ENCODE measurements at regions not wholly inside any gene's neighbourhood (a gene's known extent, or its start where the extent isn't known, plus 50 kb on each side); places are given as distances from the start of the nearest gene placed in this dataset.

DNA sequence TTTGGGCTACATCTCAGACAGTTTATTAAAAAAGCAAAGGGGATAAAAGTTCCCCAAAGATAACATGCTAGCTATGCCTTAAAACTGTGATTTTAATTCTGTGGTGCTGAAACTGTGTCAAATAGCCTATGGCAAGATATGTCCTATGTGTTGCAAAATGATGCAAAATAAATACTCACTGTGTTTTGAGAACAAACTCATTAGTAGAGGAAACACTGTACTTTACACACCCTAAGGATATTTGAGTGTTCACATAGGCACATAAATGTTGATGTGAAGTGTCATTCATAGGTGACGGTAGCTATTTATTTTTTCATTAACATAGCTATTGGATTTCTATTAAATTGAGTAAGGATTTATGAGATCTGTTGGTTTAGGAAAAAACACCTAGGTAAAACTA, 351.9 kb downstream of the FAT4 start:
- Histone ChIP-seq H3K27ac (replicated peaks) (no peak overlapping the region), H3K27me3 (ENCODE audit: insufficient read depth, poor library complexity, severe bottlenecking) (no peaks in the 10 kb centered on the region), H3K4me3 (replicated peaks; ENCODE audit: insufficient read depth, low read length) (no peak overlapping the region)
- DNase-seq (ENCODE audit: low read depth in 1 of 2, low spot score in 1 of 2) = no peak
- TF ChIP-seq, protein P1, sequence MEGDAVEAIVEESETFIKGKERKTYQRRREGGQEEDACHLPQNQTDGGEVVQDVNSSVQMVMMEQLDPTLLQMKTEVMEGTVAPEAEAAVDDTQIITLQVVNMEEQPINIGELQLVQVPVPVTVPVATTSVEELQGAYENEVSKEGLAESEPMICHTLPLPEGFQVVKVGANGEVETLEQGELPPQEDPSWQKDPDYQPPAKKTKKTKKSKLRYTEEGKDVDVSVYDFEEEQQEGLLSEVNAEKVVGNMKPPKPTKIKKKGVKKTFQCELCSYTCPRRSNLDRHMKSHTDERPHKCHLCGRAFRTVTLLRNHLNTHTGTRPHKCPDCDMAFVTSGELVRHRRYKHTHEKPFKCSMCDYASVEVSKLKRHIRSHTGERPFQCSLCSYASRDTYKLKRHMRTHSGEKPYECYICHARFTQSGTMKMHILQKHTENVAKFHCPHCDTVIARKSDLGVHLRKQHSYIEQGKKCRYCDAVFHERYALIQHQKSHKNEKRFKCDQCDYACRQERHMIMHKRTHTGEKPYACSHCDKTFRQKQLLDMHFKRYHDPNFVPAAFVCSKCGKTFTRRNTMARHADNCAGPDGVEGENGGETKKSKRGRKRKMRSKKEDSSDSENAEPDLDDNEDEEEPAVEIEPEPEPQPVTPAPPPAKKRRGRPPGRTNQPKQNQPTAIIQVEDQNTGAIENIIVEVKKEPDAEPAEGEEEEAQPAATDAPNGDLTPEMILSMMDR (IDR thresholded peaks at IDR 0.05; ENCODE audit: insufficient read depth, low read length) = no peak
- TF ChIP-seq GABPA (IDR thresholded peaks at IDR 0.05; ENCODE audit: low read depth) = no peak
- TF ChIP-seq, protein P2, sequence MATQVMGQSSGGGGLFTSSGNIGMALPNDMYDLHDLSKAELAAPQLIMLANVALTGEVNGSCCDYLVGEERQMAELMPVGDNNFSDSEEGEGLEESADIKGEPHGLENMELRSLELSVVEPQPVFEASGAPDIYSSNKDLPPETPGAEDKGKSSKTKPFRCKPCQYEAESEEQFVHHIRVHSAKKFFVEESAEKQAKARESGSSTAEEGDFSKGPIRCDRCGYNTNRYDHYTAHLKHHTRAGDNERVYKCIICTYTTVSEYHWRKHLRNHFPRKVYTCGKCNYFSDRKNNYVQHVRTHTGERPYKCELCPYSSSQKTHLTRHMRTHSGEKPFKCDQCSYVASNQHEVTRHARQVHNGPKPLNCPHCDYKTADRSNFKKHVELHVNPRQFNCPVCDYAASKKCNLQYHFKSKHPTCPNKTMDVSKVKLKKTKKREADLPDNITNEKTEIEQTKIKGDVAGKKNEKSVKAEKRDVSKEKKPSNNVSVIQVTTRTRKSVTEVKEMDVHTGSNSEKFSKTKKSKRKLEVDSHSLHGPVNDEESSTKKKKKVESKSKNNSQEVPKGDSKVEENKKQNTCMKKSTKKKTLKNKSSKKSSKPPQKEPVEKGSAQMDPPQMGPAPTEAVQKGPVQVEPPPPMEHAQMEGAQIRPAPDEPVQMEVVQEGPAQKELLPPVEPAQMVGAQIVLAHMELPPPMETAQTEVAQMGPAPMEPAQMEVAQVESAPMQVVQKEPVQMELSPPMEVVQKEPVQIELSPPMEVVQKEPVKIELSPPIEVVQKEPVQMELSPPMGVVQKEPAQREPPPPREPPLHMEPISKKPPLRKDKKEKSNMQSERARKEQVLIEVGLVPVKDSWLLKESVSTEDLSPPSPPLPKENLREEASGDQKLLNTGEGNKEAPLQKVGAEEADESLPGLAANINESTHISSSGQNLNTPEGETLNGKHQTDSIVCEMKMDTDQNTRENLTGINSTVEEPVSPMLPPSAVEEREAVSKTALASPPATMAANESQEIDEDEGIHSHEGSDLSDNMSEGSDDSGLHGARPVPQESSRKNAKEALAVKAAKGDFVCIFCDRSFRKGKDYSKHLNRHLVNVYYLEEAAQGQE (IDR thresholded peaks at IDR 0.05; ENCODE audit: insufficient replicate concordance, low read depth) = no peak
- TF ChIP-seq SPI1 (IDR thresholded peaks at IDR 0.05; ENCODE audit: borderline replicate concordance, low read depth) = no peak
- no peak for TF ChIP-seq POLR2AphosphoS5 (IDR thresholded peaks at IDR 0.05; ENCODE audit: low read depth)

DNA sequence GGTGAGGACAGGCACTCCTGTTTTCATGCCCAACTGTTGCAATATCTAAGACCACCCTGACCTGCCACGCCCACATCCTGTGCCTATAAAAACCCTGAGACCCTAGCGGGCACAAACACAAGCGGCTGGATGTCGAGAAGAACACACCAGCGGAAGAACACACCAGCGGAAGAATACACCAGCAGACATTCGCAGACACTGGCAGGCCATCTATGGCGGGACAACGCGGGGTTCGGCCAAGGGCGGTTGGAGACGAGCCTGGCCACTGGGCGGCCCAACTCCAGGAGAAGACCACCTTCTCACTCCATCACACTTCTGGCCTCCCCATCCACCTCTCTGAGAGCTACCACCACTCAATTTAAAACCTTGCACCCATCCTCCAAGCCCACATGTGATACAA, 361.4 kb downstream of the FAT4 start:
- no peak overlapping the region for H3K4me3 ChIP-seq (replicated peaks; ENCODE audit: insufficient read depth, low read length)
- DNase-seq (ENCODE audit: low read depth in 1 of 2, low spot score in 1 of 2) = no peak
- TF ChIP-seq GABPA (IDR thresholded peaks at IDR 0.05; ENCODE audit: low read depth) (no peak), POLR2AphosphoS5 (IDR thresholded peaks at IDR 0.05; ENCODE audit: low read depth) (no peak), SPI1 (IDR thresholded peaks at IDR 0.05; ENCODE audit: borderline replicate concordance, low read depth) (no peak)
- TF ChIP-seq, protein P1 (IDR thresholded peaks at IDR 0.05; ENCODE audit: insufficient read depth, low read length) = no peak
- TF ChIP-seq, protein P2 (IDR thresholded peaks at IDR 0.05; ENCODE audit: insufficient replicate concordance, low read depth) = no peak

DNA sequence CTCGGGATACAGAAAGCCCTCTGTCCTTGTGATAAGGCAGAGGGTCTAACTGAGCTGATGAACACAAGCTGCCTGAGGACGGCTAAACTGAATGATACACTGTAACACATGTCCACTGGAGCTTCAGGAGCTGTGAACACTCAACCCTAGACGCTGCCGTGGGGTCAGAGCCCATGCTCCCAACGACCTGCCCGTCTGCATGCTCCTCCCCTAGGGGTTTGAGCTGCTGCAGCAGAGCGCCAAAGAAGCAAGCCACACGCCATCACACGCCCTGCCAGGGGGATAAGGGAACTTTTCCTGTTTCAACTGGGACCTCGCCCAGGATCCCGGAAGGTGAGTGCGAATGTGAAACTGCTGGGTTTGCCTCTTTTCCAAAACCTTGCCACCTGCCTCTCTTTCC, 361.8 kb downstream of the FAT4 start:
- TF ChIP-seq, protein P2 (IDR thresholded peaks at IDR 0.05; ENCODE audit: insufficient replicate concordance, low read depth) = no peak
- TF ChIP-seq SPI1 (IDR thresholded peaks at IDR 0.05; ENCODE audit: borderline replicate concordance, low read depth) (no peak), POLR2AphosphoS5 (IDR thresholded peaks at IDR 0.05; ENCODE audit: low read depth) (no peak), GABPA (IDR thresholded peaks at IDR 0.05; ENCODE audit: low read depth) (no peak)
- TF ChIP-seq, protein P1 (IDR thresholded peaks at IDR 0.05; ENCODE audit: insufficient read depth, low read length) = no peak
- no peak for DNase-seq (ENCODE audit: low read depth in 1 of 2, low spot score in 1 of 2)
- H3K27me3 ChIP-seq (ENCODE audit: insufficient read depth, poor library complexity, severe bottlenecking) = no peaks in the 10 kb centered on the region
- H3K4me3 ChIP-seq (replicated peaks; ENCODE audit: insufficient read depth, low read length) = no peak overlapping the region
- H3K27ac ChIP-seq (replicated peaks) = no peak overlapping the region

More for the DNA sequence above, 361.4 kb downstream of the FAT4 start:
- Histone ChIP-seq H3K27ac (replicated peaks) (no peak overlapping the region), H3K27me3 (ENCODE audit: insufficient read depth, poor library complexity, severe bottlenecking) (no peaks in the 10 kb centered on the region)

Measured in HL-60 (cell line).